ENCODE measurements at regions not wholly inside any gene's neighbourhood (a gene's known extent, or its start where the extent isn't known, plus 50 kb on each side); places are given as distances from the start of the nearest gene placed in this dataset.

DNA sequence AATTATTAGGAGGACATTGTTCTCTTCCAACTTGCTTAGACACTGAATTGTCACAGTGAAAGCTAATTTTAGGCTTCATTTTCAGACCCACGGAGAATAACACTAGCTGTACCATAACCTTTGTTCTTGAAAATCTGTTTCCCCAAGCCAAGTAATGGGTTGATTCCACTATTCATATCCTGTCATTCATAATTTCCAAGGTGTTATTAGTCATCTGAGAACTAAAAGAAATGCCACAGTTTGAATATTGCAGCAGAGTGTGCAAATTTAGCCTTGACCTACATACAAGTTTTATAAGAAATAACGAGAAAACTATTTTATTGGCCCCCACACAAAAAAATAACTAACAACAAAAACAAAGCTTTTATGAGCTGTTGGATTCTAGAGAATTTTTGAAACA lies 148.5 kb upstream of the TYRP1 start:
- CTCF ChIA-PET, result interaction anchor here (1.2 kb wide), 1 partner anchor 11 kb away, joined by 3 read pairs; no protein-coding TSS in a partner anchor
- no CpG with 5 or more reads among the region's 2 CpGs for WGBS, 2 experiments (ENCODE audit: extremely low coverage in 2 of 2, insufficient read length in 1 of 2)
- dilution Hi-C loops (cut with HindIII; ENCODE audit: low sequenced_read_pairs, unreplicated experiment), result no loop called here

More for the DNA sequence above, 148.5 kb upstream of the TYRP1 start:
- Histone ChIP-seq H4K91ac (ENCODE audit: insufficient read depth, low read depth, low read length) (no peak overlapping the region), H3K14ac (replicated peaks; ENCODE audit: low read depth, low read length) (no peak overlapping the region), H3K79me1 (ENCODE audit: low read depth in 1 of 2, low read length in 2 of 2) (no peaks in the 10 kb centered on the region), H2BK5ac (ENCODE audit: low read depth, low read length, poor library complexity, severe bottlenecking) (no peak overlapping the region), H3K27ac (ENCODE audit: insufficient read depth, low read length) (no peak overlapping the region), H3K4me2 (ENCODE audit: low read depth, low read length) (no peak overlapping the region), H3K9me3 (ENCODE audit: control insufficient read depth, insufficient read depth, low read length) (no peaks in the 10 kb centered on the region), H3K9ac (ENCODE audit: low read depth, low read length) (no peak overlapping the region), H3K36me3 (ENCODE audit: control insufficient read depth, insufficient read depth, low read length) (no peaks in the 10 kb centered on the region), H2AK9ac (replicated peaks; ENCODE audit: low read depth, low read length, poor library complexity) (no peak overlapping the region), H3K27me3 (ENCODE audit: control insufficient read depth, insufficient read depth, low read length) (no peaks in the 10 kb centered on the region), H3K9me1 (ENCODE audit: insufficient read depth, low read length) (no peaks in the 10 kb centered on the region), H3K18ac (ENCODE audit: low read depth, low read length) (no peak overlapping the region), H3K4ac (ENCODE audit: low read depth, low read length) (no peak overlapping the region), H4K8ac (ENCODE audit: low read depth in 2 of 2, low read length in 2 of 2) (no peak overlapping the region), H2BK15ac (ENCODE audit: low read depth, low read length) (no peak overlapping the region), H3K23ac (ENCODE audit: low read depth, low read length) (no peak overlapping the region), H2BK20ac (ENCODE audit: low read depth, low read length) (no peak overlapping the region), H2AFZ (replicated peaks; ENCODE audit: low read length, poor library complexity) (no peak overlapping the region), H3K56ac (ENCODE audit: extremely low read depth, insufficient read depth, low read length) (no peak overlapping the region), H3K4me3 (ENCODE audit: insufficient read depth, low read depth, low read length) (no peak overlapping the region), H4K5ac (ENCODE audit: low read depth, low read length) (no peak overlapping the region), H2BK120ac (ENCODE audit: low read depth, low read length) (no peak overlapping the region), H4K20me1 (ENCODE audit: insufficient read depth, low read length) (no peaks in the 10 kb centered on the region), H3K4me1 (ENCODE audit: control insufficient read depth, insufficient read depth, low read length) (no peaks in the 10 kb centered on the region), H2AK5ac (ENCODE audit: low read depth, low read length) (no peak overlapping the region)
- TF ChIP-seq NFE2L2 (IDR thresholded peaks at IDR 0.05; ENCODE audit: low read depth, low read length), result no peak
- no peak for TF ChIP-seq CHD1 (IDR thresholded peaks at IDR 0.05; ENCODE audit: low read depth, low read length)
- TF ChIP-seq RCOR1 (IDR thresholded peaks at IDR 0.05; ENCODE audit: insufficient replicate concordance, low read length), result no peak
- no peak for TF ChIP-seq MXI1 (IDR thresholded peaks at IDR 0.05; ENCODE audit: borderline replicate concordance, low read depth, low read length)
- no peak for TF ChIP-seq ELK1 (IDR thresholded peaks at IDR 0.05; ENCODE audit: borderline replicate concordance, low read depth, low read length)
- POLR2A ChIA-PET (ENCODE audit: unreplicated experiment), result no interaction called here
- no peak for ATAC-seq (ENCODE audit: low read depth)
- no TSS peak for BruUV-seq (replicated peaks)
- in situ Hi-C loops (cut with MboI; ENCODE audit: low sequenced_read_pairs) (no loop called here), intact Hi-C loops (cut with micrococcal nuclease) (no loop called here)
- DNase-seq, result no peak

All from IMR-90 (cell line).